Activated CD8-positive, alpha-beta T cell treated with anti-CD3 and anti-CD28 coated beads for 36 hours (primary cell): ENCODE measurements at regions not wholly inside any gene's neighbourhood (a gene's known extent, or its start where the extent isn't known, plus 50 kb on each side); places are given as distances from the start of the nearest gene placed in this dataset.

ENCODE experiments used
- ATAC-seq: fragments of 200-7000 bp; cut with Tn5 transposase; one replicate; pipeline ENCODE4 v1.10.0; 2021; ENCODE audit warnings: mild to moderate bottlenecking, moderate library complexity
- CTCF ChIA-PET: fragments of 350-600 bp; sonication (Branson Sonifier 250); formaldehyde crosslinking; loops from one replicate; lab custom pipeline; 2021; ENCODE audit warnings: antibody characterized with exemption; lab: Charles Lee
- POLR2A ChIA-PET: fragments of 350-600 bp; sonication (Branson Sonifier 250); formaldehyde crosslinking; loops from one replicate; lab custom pipeline; 2021; ENCODE audit warnings: antibody characterized with exemption; lab: Charles Lee
- DNase-seq: peaks from one replicate; pipeline ENCODE4 v3.0.0-alpha.2; 2020
- H3K27ac Mint-ChIP-seq: one replicate; pipeline ENCODE4 v1.8.0; 2021; ENCODE audit warnings: mild to moderate bottlenecking, mixed read lengths
- H3K27me3 Mint-ChIP-seq: one replicate; pipeline ENCODE4 v1.8.0; 2021; ENCODE audit warnings: mixed read lengths
- H3K36me3 Mint-ChIP-seq: one replicate; pipeline ENCODE4 v1.8.0; 2021; ENCODE audit warnings: low read depth, mixed read lengths
- H3K4me1 Mint-ChIP-seq: one replicate; pipeline ENCODE4 v1.8.0; 2021; ENCODE audit warnings: low read depth, mixed read lengths
- H3K4me3 Mint-ChIP-seq: one replicate; pipeline ENCODE4 v1.8.0; 2021; ENCODE audit warnings: mild to moderate bottlenecking, moderate library complexity, mixed read lengths
- H3K9me3 Mint-ChIP-seq: one replicate; pipeline ENCODE4 v1.8.0; 2021; ENCODE audit warnings: mixed read lengths
- CTCF ChIP-seq: fragments of 200-600 bp; IDR thresholded peaks from one replicate; pipeline ENCODE4 v1.8.0; 2022; ENCODE audit warnings: antibody characterized with exemption, mild to moderate bottlenecking
- intact Hi-C: fragments of 100-400 bp; cut with micrococcal nuclease; formaldehyde crosslinking; loops from one replicate; pipeline ENCODE4 v1.10.0; 2022

- Mint-ChIP-seq H3K4me3 (no peak overlapping the region), H3K27ac (no peak overlapping the region), H3K9me3 (no peaks in the 10 kb centered on the region), H3K36me3 (no peaks in the 10 kb centered on the region), H3K27me3 (peaks cover 6% of the 10 kb centered on the region), H3K4me1 (no peaks in the 10 kb centered on the region)
- TF ChIP-seq CTCF, result no peak
- ATAC-seq (no peak), DNase-seq (no peak)
- ChIA-PET POLR2A (no interaction called here), CTCF (no interaction called here)
- intact Hi-C loops, result no loop called here
Measured at GRCh38 chr18:45119876-45120275, 439.2 kb downstream of the SETBP1 start.

- DNase-seq, result no peak
- Mint-ChIP-seq H3K27me3 (peaks cover 6% of the 10 kb centered on the region), H3K9me3 (no peaks in the 10 kb centered on the region), H3K27ac (no peak overlapping the region), H3K4me3 (no peak overlapping the region), H3K36me3 (no peaks in the 10 kb centered on the region), H3K4me1 (no peaks in the 10 kb centered on the region)
- POLR2A ChIA-PET, result no interaction called here
- no peak for TF ChIP-seq CTCF
- CTCF ChIA-PET, result no interaction called here
- intact Hi-C loops, result no loop called here
- no peak for ATAC-seq
Measured at GRCh38 chr18:45121146-45121545, 440.5 kb downstream of the SETBP1 start.

- peaks cover 6% of the 10 kb centered on the region for H3K27me3 Mint-ChIP-seq
Measured at GRCh38 chr18:45122506-45122905, 441.8 kb downstream of the SETBP1 start.

GRCh38 chr18:45127405-45127804 lies 446.7 kb downstream of the SETBP1 start:
- no peaks in the 10 kb centered on the region for H3K4me1 Mint-ChIP-seq
- ATAC-seq (no peak), DNase-seq (no peak)
- H3K27ac Mint-ChIP-seq, result no peak overlapping the region
- no peak for TF ChIP-seq CTCF
- H3K36me3 Mint-ChIP-seq, result no peaks in the 10 kb centered on the region
- CTCF ChIA-PET, result no interaction called here
- POLR2A ChIA-PET, result no interaction called here
- no peaks in the 10 kb centered on the region for H3K9me3 Mint-ChIP-seq
- peaks cover 9% of the 10 kb centered on the region for H3K27me3 Mint-ChIP-seq
- H3K4me3 Mint-ChIP-seq, result no peak overlapping the region
- intact Hi-C loops, result no loop called here

More at GRCh38 chr18:45122506-45122905, 441.8 kb downstream of the SETBP1 start:
- Mint-ChIP-seq H3K36me3 (no peaks in the 10 kb centered on the region), H3K4me3 (no peak overlapping the region), H3K4me1 (no peaks in the 10 kb centered on the region), H3K27ac (no peak overlapping the region), H3K9me3 (no peaks in the 10 kb centered on the region)
- ChIA-PET POLR2A (no interaction called here), CTCF (no interaction called here)
- TF ChIP-seq CTCF, result no peak
- ATAC-seq (no peak), DNase-seq (no peak)
- intact Hi-C loops, result no loop called here

GRCh38 chr18:45133276-45133675 lies 452.6 kb downstream of the SETBP1 start:
- H3K27ac Mint-ChIP-seq, result no peak overlapping the region
- no peaks in the 10 kb centered on the region for H3K4me1 Mint-ChIP-seq
- no peak overlapping the region for H3K4me3 Mint-ChIP-seq
- DNase-seq, result no peak
- no peaks in the 10 kb centered on the region for H3K9me3 Mint-ChIP-seq
- no peak for ATAC-seq
- intact Hi-C loops, result no loop called here
- ChIA-PET CTCF (interaction anchor here (0.8 kb wide), 1 partner anchor 80 kb away, joined by 3 read pairs; no protein-coding TSS in a partner anchor), POLR2A (no interaction called here)
- no peaks in the 10 kb centered on the region for H3K36me3 Mint-ChIP-seq
- peaks cover 9% of the 10 kb centered on the region for H3K27me3 Mint-ChIP-seq
- TF ChIP-seq CTCF, result no peak
